DOHH2 (cell line): ENCODE measurements at regions not wholly inside any gene's neighbourhood (a gene's known extent, or its start where the extent isn't known, plus 50 kb on each side); places are given as distances from the start of the nearest gene placed in this dataset.

Experiments
- H3F3A ChIP-seq: fragments of 200-600 bp; sonication (generic), shearing (Covaris generic); 2 replicates; pipeline ENCODE4 v1.6.0; 2016; ENCODE audit warnings: antibody characterized with exemption, mild to moderate bottlenecking; ENCODE audit not compliant: control insufficient read depth, insufficient read depth
- H3K27ac ChIP-seq: fragments of 200-600 bp; sonication (generic); 2 replicates; pipeline ENCODE4 v1.5.1; 2014; ENCODE audit warnings: low read depth, mild to moderate bottlenecking, low read length, moderate library complexity
- H3K27me3 ChIP-seq: fragments of 200-600 bp; sonication (generic); 2 replicates; pipeline ENCODE4 v1.6.1; 2014; ENCODE audit warnings: mild to moderate bottlenecking, low read length, mixed read lengths; ENCODE audit not compliant: control insufficient read depth
- H3K36me3 ChIP-seq: fragments of 200-600 bp; sonication (generic); 2 replicates; pipeline ENCODE4 v1.6.1; 2014; ENCODE audit warnings: mild to moderate bottlenecking, low read length, moderate library complexity, mixed read lengths; ENCODE audit not compliant: control insufficient read depth
- H3K4me1 ChIP-seq: fragments of 200-600 bp; sonication (generic); 2 replicates; pipeline ENCODE4 v1.6.1; 2014; ENCODE audit warnings: mild to moderate bottlenecking, low read length, mixed read lengths; ENCODE audit not compliant: control insufficient read depth
- H3K4me2 ChIP-seq: fragments of 200-600 bp; sonication (generic); 2 replicates; pipeline ENCODE4 v1.6.0; 2014; ENCODE audit warnings: mild to moderate bottlenecking, low read length, moderate library complexity
- H3K4me3 ChIP-seq: fragments of 200-600 bp; sonication (generic); 2 replicates; pipeline ENCODE4 v1.5.1; 2014; ENCODE audit warnings: mild to moderate bottlenecking, low read length, mixed read lengths
- H3K79me2 ChIP-seq: fragments of 200-600 bp; sonication (generic); 2 replicates; pipeline ENCODE4 v1.6.1; 2014; ENCODE audit warnings: mild to moderate bottlenecking, low read length, mixed read lengths; ENCODE audit not compliant: control insufficient read depth
- H3K9me2 ChIP-seq: fragments of 200-600 bp; sonication (generic); replicated peaks from 2 replicates; pipeline ENCODE4 v1.6.1; 2014; ENCODE audit warnings: mild to moderate bottlenecking, low read length, mixed read lengths; ENCODE audit not compliant: control insufficient read depth
- H3K9me3 ChIP-seq: fragments of 200-600 bp; sonication (generic); 2 replicates; pipeline ENCODE4 v1.6.1; 2014; ENCODE audit warnings: antibody characterized with exemption, low read length, mixed read lengths; ENCODE audit not compliant: control insufficient read depth, insufficient read depth
- H4K20me1 ChIP-seq: fragments of 200-600 bp; sonication (generic); 2 replicates; pipeline ENCODE4 v1.6.0; 2014; ENCODE audit warnings: low read depth, mild to moderate bottlenecking, antibody characterized with exemption, low read length, moderate library complexity; ENCODE audit not compliant: control insufficient read depth, insufficient read depth
- CTCF ChIP-seq: fragments of 200-600 bp; sonication (generic); IDR thresholded peaks from one replicate; pipeline ENCODE4 v1.5.1; 2014; ENCODE audit warnings: antibody characterized with exemption, mild to moderate bottlenecking, low read depth, low read length; ENCODE audit not compliant: poor library complexity, severe bottlenecking
- EZH2phosphoT487 ChIP-seq: fragments of 200-600 bp; sonication (generic); IDR thresholded peaks from 2 replicates; pipeline ENCODE4 v1.6.1; 2017; ENCODE audit warnings: borderline replicate concordance, mild to moderate bottlenecking, antibody characterized with exemption, low read length, moderate library complexity, mixed read lengths

DNA sequence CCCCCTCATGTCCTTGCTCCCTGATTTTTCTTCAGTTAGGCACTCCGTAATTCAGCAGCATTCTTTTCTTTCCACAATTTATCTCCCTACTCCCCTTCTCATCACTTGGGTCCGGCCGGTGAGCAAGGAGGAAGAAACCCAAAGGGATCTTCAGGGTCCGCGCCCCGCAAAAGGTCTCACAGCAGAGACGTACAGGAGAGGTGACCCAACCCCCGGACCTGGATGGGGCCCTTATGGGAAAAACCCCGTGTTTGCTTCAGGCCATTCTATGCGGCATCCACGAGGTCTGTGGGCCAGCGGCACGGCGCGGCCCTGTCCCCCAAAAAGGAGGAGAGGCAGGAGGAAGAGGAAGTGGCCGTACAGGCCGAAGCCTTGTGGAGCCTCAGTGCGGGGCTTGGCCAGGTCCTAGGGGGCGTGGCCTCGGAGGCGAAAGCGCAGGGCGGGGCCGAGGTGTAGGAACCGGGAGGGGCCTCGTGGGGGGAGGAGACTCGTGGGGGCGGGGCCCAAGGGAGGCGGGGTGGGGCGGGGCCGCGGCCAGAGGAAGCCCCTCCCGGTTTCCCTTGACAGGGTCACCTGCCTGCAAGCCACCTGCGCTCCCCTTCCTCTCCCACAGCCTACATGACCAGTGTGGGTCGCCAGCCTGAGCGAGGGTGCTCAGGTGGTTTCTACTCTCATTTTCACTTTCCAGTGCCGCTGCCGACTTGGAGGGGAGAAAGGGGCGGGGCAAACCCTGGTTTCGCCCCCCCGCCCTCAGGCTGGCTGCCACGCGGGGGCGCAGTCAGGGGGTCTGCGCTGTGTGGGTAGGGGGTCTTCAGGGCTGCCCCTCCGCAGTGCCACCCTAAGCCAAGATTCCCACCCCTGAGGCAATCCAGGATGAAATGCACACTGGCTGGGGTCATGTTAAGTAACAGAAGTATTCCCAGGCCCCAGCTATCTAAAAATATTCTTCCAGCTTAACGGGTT lies 156.4 kb upstream of the XPO1 start:
- H3K4me1 ChIP-seq, result peaks cover 11% of the 10 kb centered on the region
- peak overlapping the region; percentile 92 for H3K4me2 ChIP-seq
- H3K27ac ChIP-seq, result no peak overlapping the region
- no peaks in the 10 kb centered on the region for H3K36me3 ChIP-seq
- no peaks in the 10 kb centered on the region for H4K20me1 ChIP-seq
- no peaks in the 10 kb centered on the region for H3K27me3 ChIP-seq
- no peaks in the 10 kb centered on the region for H3F3A ChIP-seq
- TF ChIP-seq EZH2phosphoT487 (no peak), CTCF (peak; percentile 80)
- H3K9me3 ChIP-seq, result no peaks in the 10 kb centered on the region
- peak overlapping the region; percentile 80 for H3K4me3 ChIP-seq
- no peaks in the 10 kb centered on the region for H3K9me2 ChIP-seq
- no peaks in the 10 kb centered on the region for H3K79me2 ChIP-seq

- H3K36me3 ChIP-seq, result no peaks in the 10 kb centered on the region
- TF ChIP-seq CTCF (no peak), EZH2phosphoT487 (no peak)
- peak overlapping the region; percentile 80 for H3K4me3 ChIP-seq
- H3K27ac ChIP-seq, result no peak overlapping the region
- H3F3A ChIP-seq, result no peaks in the 10 kb centered on the region
- peaks cover 11% of the 10 kb centered on the region for H3K4me1 ChIP-seq
- no peaks in the 10 kb centered on the region for H3K79me2 ChIP-seq
- H4K20me1 ChIP-seq, result no peaks in the 10 kb centered on the region
- no peaks in the 10 kb centered on the region for H3K9me2 ChIP-seq
- H3K27me3 ChIP-seq, result no peaks in the 10 kb centered on the region
- no peaks in the 10 kb centered on the region for H3K9me3 ChIP-seq
- H3K4me2 ChIP-seq, result peak overlapping the region; percentile 92
These were observed 155.6 kb upstream of the XPO1 start for GRCh38 chr2:61693744-61694143.

DNA sequence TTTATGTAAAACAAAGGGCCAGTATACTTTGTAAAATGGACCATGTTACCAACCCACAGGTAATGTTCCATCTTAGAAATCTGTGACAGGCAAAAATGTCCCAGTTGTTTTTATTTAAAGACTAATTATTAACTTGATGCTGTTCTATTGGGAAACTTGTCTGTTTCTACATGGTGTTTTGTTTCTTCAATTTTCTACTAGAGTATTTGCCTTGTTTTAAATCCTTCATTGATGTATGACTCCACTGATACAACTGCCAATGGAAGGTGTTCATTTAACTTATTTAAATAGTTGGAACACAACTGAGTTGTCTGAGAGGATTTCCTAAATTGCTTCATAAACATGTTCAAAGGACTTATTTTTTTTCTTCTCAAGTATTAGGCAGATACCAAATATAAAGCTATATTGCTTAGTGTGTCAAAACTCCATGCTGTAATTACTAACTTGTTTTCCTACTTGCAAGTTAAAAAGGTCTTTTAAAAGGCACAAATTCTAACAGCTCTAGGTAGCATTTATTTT lies 152.0 kb upstream of the XPO1 start:
- Histone ChIP-seq H3K36me3 (no peaks in the 10 kb centered on the region), H4K20me1 (no peaks in the 10 kb centered on the region), H3K9me2 (no peaks in the 10 kb centered on the region), H3K79me2 (no peaks in the 10 kb centered on the region), H3K4me2 (no peak overlapping the region), H3K27ac (no peak overlapping the region), H3K9me3 (no peaks in the 10 kb centered on the region), H3K27me3 (no peaks in the 10 kb centered on the region), H3K4me3 (no peak overlapping the region), H3F3A (no peaks in the 10 kb centered on the region), H3K4me1 (peaks cover 11% of the 10 kb centered on the region)
- TF ChIP-seq CTCF (no peak), EZH2phosphoT487 (no peak)
